SK-N-MC (cell line): ENCODE measurements at regions not wholly inside any gene's neighbourhood (a gene's known extent, or its start where the extent isn't known, plus 50 kb on each side); places are given as distances from the start of the nearest gene placed in this dataset.

Source experiments
- DNase-seq: peaks from one replicate; pipeline ENCODE4 v3.0.0-alpha.2; 2011; ENCODE audit warnings: low read depth, low spot score
- H3K27ac ChIP-seq: fragments of 200-600 bp; sonication (generic); 2 replicates; pipeline ENCODE4 v1.5.1; 2016; ENCODE audit warnings: mixed run types
- H3K36me3 ChIP-seq: fragments of 200-600 bp; sonication (generic); 2 replicates; pipeline ENCODE4 v1.6.1; 2017; ENCODE audit warnings: antibody characterized with exemption, low read length, mixed read lengths; ENCODE audit not compliant: insufficient read depth
- H3K4me3 ChIP-seq: fragments of 200-600 bp; sonication (generic); 2 replicates; pipeline ENCODE4 v1.5.1; 2016
- H3K9ac ChIP-seq: fragments of 200-600 bp; sonication (generic); 2 replicates; pipeline ENCODE4 v1.8.0; 2017; ENCODE audit warnings: mixed run types, mixed read lengths; ENCODE audit not compliant: insufficient read length
- H3K9me3 ChIP-seq: fragments of 200-600 bp; sonication (generic); 2 replicates; pipeline ENCODE4 v1.6.1; 2017; ENCODE audit warnings: low read depth, mild to moderate bottlenecking, antibody characterized with exemption, low read length, moderate library complexity, mixed read lengths
- EZH2 ChIP-seq: fragments of 200-600 bp; sonication (generic); IDR thresholded peaks from one replicate; pipeline ENCODE4 v1.6.1; 2017; ENCODE audit warnings: antibody characterized with exemption
- FOXP2 ChIP-seq: optimal IDR thresholded peaks from 2 replicates; pipeline ENCODE3; 2011; ENCODE audit warnings: mild to moderate bottlenecking, moderate library complexity; ENCODE audit not compliant: insufficient read depth; ENCODE audit errors: extremely low read length, control extremely low read depth
- POLR2AphosphoS5 ChIP-seq: IDR thresholded peaks from 2 replicates; pipeline ENCODE4 v1.6.1; 2012; ENCODE audit warnings: mild to moderate bottlenecking, low read depth, low read length, borderline replicate concordance

- no peak overlapping the region for H3K4me3 ChIP-seq
- DNase-seq, result no peak
- no peak overlapping the region for H3K9ac ChIP-seq
- H3K36me3 ChIP-seq, result no peaks in the 10 kb centered on the region
- no peak overlapping the region for H3K27ac ChIP-seq
- no peak for TF ChIP-seq EZH2
- no peaks in the 10 kb centered on the region for H3K9me3 ChIP-seq
Measured at GRCh38 chr2:103526757-103527156, 764.9 kb downstream of the TMEM182 start.

GRCh38 chr2:103527278-103527677 is 765.4 kb downstream of the TMEM182 start:
- Histone ChIP-seq H3K9me3 (no peaks in the 10 kb centered on the region), H3K27ac (no peak overlapping the region), H3K36me3 (no peaks in the 10 kb centered on the region), H3K9ac (no peak overlapping the region), H3K4me3 (no peak overlapping the region)
- no peak for DNase-seq
- no peak for TF ChIP-seq FOXP2
- no peak for TF ChIP-seq POLR2AphosphoS5
- no peak for TF ChIP-seq EZH2

GRCh38 chr2:103529798-103530502 is 768.1 kb downstream of the TMEM182 start:
- no peak for TF ChIP-seq EZH2
- no peak for TF ChIP-seq FOXP2
- no peak for TF ChIP-seq POLR2AphosphoS5
- no peaks in the 10 kb centered on the region for H3K9me3 ChIP-seq
- DNase-seq, result no peak

GRCh38 chr2:103552775-103553174 is 790.9 kb downstream of the TMEM182 start:
- no peak overlapping the region for H3K9ac ChIP-seq
- no peak for TF ChIP-seq POLR2AphosphoS5
- no peak for TF ChIP-seq EZH2
- TF ChIP-seq FOXP2, result no peak
- no peak overlapping the region for H3K27ac ChIP-seq
- no peaks in the 10 kb centered on the region for H3K36me3 ChIP-seq
- H3K4me3 ChIP-seq, result no peak overlapping the region
- DNase-seq, result no peak
- no peaks in the 10 kb centered on the region for H3K9me3 ChIP-seq

More at GRCh38 chr2:103529798-103530502, 768.1 kb downstream of the TMEM182 start:
- Histone ChIP-seq H3K27ac (no peak overlapping the region), H3K36me3 (no peaks in the 10 kb centered on the region), H3K9ac (no peak overlapping the region), H3K4me3 (no peak overlapping the region)

GRCh38 chr2:103594823-103595222 is 833.0 kb downstream of the TMEM182 start:
- no peaks in the 10 kb centered on the region for H3K36me3 ChIP-seq
- TF ChIP-seq POLR2AphosphoS5 (no peak), FOXP2 (no peak), EZH2 (no peak)
- no peak overlapping the region for H3K4me3 ChIP-seq
- no peak for DNase-seq
- no peak overlapping the region for H3K9ac ChIP-seq
- no peak overlapping the region for H3K27ac ChIP-seq
- H3K9me3 ChIP-seq, result no peaks in the 10 kb centered on the region

- no peak for DNase-seq
- H3K27ac ChIP-seq, result no peak overlapping the region
- no peak for TF ChIP-seq FOXP2
- TF ChIP-seq EZH2, result no peak
- TF ChIP-seq POLR2AphosphoS5, result no peak
- H3K4me3 ChIP-seq, result no peak overlapping the region
- no peaks in the 10 kb centered on the region for H3K36me3 ChIP-seq
- H3K9me3 ChIP-seq, result no peaks in the 10 kb centered on the region
- H3K9ac ChIP-seq, result no peak overlapping the region
Measured at GRCh38 chr2:103605071-103605780, 843.4 kb downstream of the TMEM182 start.

GRCh38 chr2:103615611-103616105 is 853.8 kb downstream of the TMEM182 start:
- Histone ChIP-seq H3K27ac (no peak overlapping the region), H3K36me3 (no peaks in the 10 kb centered on the region), H3K9me3 (no peaks in the 10 kb centered on the region), H3K9ac (no peak overlapping the region), H3K4me3 (no peak overlapping the region)
- DNase-seq, result no peak
- TF ChIP-seq FOXP2, result no peak
- no peak for TF ChIP-seq POLR2AphosphoS5
- TF ChIP-seq EZH2, result no peak

GRCh38 chr2:103616891-103617290 is 855.1 kb downstream of the TMEM182 start:
- no peak overlapping the region for H3K4me3 ChIP-seq
- H3K27ac ChIP-seq, result no peak overlapping the region
- no peaks in the 10 kb centered on the region for H3K9me3 ChIP-seq
- H3K36me3 ChIP-seq, result no peaks in the 10 kb centered on the region
- TF ChIP-seq FOXP2 (no peak), EZH2 (no peak)
- DNase-seq, result no peak
- H3K9ac ChIP-seq, result no peak overlapping the region
